ENCODE measurements at regions not wholly inside any gene's neighbourhood (a gene's known extent, or its start where the extent isn't known, plus 50 kb on each side); places are given as distances from the start of the nearest gene placed in this dataset.

DNA sequence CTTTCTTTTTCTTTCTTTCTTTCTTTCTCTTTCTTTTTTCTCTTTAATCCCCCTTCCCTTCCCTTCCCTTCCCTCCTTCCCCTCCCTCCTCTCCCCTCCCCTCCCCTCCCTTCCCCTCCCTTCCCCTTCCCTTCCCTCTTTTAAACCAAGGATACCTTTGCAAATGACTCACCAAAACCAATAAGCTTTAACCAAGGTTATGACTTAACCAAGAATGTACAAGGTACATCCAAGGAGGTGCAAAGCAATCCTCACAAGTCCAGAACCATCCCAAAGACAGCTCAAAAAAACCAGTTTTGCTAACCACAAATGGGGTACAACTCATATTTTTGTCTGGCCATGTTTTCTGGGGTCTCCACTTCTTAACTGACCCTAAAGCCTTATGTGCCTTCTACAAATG is 174.7 kb upstream of the PPP1R2C start:
- TF ChIP-seq, protein P1, sequence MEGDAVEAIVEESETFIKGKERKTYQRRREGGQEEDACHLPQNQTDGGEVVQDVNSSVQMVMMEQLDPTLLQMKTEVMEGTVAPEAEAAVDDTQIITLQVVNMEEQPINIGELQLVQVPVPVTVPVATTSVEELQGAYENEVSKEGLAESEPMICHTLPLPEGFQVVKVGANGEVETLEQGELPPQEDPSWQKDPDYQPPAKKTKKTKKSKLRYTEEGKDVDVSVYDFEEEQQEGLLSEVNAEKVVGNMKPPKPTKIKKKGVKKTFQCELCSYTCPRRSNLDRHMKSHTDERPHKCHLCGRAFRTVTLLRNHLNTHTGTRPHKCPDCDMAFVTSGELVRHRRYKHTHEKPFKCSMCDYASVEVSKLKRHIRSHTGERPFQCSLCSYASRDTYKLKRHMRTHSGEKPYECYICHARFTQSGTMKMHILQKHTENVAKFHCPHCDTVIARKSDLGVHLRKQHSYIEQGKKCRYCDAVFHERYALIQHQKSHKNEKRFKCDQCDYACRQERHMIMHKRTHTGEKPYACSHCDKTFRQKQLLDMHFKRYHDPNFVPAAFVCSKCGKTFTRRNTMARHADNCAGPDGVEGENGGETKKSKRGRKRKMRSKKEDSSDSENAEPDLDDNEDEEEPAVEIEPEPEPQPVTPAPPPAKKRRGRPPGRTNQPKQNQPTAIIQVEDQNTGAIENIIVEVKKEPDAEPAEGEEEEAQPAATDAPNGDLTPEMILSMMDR (conservative IDR thresholded peaks at IDR 0.05), result no peak
- TF ChIP-seq ZFX (IDR thresholded peaks at IDR 0.05), result no peak
